ENCODE measurements at regions not wholly inside any gene's neighbourhood (a gene's known extent, or its start where the extent isn't known, plus 50 kb on each side); places are given as distances from the start of the nearest gene placed in this dataset.
A peak's percentile ranks its signal among the peaks of the same experiment; 100 is the strongest.

DNA sequence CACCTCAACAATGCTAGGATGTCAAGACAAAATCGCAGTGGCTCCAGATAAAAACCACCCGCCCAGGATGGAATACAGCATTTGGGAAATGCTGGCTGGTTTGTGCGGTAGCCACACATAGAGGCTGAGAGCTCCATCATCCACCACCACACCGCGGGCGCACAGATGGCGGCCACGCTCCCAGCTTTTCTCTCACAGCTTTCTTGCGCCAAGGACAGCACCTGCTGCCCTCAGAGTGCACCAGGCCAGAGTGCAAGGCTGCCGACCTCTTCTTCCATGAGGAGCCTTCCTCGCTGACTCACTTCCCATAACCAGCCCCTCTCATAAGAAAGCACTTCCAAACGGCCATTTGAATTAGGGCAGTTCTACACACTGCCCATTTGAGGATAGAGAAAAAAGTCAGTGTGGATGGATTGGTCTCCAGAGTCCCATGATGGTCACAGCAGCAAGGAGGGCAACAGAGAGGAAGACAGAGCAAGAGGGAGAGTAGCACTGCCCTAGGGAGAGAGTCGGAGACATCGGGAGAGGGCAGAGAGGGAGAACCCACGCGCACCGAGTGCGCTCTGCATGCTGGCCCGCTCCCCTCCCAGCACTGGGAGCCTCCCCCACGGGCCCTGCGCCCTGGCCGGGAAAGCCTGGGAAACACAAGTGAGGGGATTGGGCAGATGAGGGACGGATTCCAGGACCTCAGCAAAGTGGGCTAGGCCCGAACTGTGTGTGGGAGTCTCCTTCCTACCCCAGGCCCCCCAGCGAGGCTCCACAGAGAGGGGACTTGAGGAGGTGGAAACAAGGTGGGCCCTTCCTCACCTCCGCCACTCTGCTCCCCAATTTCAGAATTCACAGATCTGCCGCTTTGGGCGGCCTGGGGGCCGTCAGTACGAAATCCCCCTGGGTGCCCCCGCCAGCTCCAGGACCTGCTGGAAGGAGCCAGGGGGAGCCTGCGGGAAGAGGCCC lies 156.9 kb downstream of the USP12 start:
- no peak for DNase-seq

DNA sequence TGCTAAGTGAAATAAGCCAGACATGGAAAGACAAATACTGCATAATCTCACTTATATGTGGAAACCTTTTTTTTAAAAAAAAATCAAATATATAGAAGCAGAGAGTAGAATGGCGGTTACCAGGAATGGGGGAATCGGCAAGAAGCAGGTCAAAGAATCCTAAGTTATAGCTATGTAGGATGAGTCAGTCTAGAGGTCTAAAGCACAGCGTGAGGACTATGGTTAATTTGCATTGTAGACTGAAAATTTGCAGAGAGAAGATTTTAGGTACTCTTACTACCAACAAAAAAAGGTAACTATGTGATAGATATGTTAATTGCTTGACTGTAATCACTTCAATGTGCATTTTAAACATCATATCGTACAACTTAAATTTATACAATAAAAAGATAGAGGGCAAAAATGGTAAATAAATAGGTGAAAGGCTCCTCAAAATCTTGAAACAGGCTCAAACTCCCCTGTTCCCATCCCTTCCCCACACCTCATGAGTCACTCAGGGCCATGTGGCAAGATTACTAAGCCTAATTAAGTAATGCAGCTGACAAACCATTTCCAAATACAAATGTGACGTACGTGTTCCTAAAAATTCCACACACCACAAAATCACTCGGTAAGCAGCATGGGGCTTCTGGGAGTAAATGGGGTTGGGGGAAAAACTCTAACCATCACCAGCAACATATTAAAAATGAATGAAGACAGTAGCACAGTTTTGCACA lies 159.0 kb downstream of the USP12 start:
- DNase-seq, result no peak

DNA sequence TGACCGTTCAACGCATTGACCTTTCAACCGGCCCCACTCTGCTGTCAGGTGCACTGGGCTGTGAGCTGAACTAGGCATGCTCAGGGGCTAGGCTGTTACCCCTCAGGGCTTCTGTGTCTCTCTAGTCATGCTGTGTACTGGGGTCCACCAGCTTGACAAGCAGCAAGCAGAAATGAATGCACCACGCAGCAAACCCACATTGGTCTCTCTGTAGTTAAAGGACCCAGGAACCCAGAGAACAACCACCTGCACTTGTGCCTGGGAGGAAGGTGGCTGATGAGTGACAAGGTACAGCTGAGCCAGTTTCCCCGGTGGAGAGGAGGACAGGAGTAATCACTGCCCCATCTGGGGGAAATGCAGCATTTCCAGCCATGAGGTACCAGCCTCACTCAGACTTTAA lies 159.9 kb downstream of the USP12 start:
- no peak for DNase-seq

DNA sequence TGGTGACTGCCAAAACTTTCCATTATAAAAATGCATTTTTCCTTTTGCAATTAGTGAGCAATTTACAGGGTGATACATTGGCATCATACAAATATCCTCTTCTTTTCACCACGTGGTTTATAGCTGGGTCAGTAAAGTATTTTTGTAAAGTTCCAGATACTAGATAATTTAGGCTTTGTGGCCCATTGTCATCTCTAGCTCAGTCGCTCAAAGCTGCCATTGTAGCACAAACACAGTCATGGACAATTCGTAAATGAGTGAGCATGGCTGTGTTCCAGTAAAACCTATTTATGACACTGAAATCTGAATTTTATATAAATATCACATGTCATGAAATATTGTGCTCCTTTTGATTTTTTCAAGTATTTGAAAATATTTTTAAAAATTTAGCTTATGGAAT lies 162.9 kb downstream of the USP12 start:
- DNase-seq, result no peak

DNA sequence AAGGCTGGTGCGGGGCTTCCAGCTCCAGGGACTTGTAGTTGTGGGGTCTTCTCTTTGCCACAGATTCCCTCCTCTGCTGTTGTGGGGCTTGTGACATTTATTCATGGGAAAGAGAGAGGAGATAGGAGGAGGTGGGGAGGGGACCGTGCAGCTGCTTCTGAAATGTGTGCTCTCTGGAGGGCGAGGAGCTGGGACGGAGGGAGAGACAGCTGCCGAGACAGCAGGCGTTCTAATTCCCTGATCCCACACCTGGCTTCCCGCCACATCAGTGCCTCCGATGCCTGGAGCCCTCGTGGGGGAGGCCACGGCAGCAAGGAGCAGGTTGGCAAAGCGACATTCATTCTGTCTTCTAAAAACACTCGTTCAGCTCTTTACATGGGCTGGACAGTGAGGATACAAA lies 164.4 kb downstream of the USP12 start:
- DNase-seq, result no peak

DNA sequence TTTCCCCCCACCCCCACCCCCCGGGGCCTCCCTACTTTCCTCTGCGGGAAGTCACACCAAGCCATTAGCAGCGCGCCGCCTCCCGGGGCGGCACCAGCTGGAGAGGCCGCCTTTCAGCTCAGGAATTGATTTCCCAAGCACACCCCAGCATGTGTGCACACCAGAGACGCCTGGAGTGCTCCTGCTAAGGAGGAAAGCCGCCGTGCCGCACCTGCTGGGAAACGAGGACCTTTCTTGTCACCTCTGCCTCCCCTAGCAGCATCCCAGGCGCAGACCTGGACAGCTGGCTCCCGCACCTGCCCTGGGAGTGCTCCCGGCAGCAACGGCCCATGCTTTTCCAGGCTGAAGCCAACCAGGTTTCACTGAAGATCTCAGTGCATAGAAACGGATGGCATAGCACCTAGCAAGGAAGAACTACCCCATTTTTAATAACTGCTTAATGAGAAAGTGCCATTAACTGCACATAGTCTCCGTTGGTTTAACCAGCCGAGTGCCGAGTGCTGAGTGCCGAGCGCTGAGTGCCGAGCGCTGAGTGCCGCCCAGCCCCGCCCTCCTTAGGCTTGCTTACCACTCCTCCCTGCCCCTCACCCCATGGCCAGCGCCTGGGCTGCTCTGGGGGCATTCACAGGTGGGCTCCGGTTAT lies 165.0 kb downstream of the USP12 start:
- DNase-seq, result no peak

DNA sequence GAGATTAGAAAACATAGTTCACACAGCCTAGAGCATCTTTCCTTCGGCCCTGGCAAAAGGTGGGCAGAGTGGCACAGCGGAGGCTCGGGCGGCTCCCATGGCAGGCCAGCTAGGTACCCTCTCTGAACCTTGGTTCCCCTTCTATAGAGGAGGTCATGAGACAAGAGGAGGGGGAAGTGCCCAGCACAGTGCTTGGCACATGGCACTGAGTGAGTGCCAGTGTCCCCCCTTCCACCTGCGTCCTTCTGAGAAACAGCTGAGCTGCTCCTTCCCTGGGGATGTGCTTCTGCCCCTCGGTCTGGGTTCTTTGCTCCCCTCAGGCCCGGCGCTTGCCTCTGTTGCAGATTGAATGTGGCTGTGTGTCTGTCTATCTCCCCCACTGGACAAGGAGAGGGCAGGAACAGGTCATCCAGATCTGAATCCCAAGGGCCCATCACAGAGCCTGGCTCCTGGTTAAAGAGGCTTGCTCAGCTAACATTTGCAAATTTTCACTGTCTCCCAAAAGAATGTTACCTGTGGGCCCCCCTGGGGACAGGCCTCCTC lies 165.6 kb downstream of the USP12 start:
- no peak for DNase-seq

DNA sequence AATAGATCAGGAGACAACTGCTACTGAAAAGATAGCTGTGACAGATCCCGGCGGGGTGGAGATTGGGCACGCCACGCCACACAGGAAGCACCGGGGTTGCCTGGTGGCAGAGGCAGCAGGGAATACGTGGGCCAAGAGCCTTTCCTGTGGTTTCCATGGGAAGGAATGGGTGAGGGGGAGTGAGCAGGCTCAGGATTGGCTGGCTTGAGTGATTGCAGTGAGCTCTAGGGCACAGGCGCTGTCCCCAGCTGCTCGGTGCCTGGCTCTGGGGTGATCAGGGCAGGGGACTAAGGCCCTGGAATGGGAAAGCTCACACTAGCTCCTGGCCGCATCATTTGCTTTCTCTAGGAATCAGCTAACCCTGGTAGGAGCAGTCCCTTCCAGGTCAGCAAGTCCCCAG lies 166.1 kb downstream of the USP12 start:
- no peak for DNase-seq

DNA sequence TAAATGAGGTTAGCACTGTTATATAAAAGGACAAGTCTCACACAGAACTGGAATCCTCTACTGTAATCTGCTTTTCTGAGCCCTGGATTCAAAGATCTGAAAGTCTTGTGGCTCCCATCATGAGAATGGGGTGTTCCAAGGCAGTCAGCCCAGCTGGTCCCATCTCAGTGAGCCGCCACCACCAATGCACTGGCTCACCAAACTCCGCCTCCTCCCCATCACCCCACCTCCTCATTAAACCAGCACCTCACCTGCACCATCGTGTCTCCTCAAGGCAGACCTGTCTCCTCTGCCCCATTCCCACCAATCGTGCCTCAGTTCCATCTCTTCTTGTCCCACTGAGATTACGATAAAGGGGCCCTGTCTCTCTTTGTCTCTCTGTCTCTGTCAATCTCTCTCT lies 166.7 kb downstream of the USP12 start:
- no peak for DNase-seq

DNA sequence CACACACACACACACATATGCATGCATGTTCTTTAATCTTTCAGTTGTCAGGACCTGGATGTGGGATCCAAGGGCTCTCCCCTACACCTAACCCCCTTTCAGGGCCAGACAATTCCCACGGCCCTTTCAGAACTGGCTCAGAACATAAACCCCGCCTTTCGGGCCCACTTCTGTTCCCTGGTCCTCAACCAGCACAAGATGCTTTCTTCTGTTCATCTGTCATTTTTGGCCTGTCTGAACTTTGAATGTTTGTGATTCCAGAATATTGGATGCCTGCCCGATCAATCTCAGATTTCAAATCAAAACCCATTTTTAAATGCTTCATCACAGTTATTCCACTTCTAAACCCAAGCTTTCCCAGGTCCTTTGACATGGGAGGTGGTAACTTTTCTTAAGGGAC lies 167.3 kb downstream of the USP12 start:
- DNase-seq, result no peak

DNA sequence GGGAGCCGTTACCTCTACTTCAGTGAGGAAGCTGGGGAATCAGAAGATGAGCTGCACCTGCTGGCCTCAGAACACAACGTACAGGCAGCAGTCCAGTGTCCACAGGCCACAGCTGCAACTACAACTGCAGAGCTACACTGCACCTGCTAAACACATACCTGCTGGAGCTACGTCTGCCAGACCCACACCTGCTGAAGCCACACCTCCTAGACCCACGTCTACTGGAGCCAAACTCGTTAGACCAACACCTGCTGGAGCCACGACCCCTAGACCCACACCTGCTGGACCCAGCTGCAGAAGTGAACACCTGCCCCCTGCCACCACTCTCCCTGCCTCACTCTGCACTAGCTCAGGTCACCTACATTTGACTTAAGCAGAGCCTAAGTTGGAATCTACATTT lies 169.9 kb downstream of the USP12 start:
- DNase-seq, result no peak

DNA sequence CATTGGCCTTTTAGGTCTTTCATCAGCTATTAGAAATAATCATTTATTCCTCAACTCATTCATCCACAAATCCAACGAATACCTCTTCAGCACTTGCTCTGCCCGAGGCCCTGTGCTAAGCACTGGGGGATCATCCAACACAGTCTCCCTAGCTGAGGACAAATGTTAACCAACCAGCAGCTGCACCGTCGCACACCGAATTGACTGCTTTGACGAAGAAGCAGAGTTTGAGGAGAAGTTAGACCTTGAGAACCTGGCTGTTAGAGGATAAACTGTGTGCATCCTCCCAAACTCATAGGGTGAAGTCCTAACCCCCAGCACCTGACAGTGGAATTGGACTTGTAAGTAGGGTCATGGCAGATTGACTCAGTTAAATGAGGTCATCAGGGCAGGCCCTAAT lies 170.9 kb downstream of the USP12 start:
- DNase-seq, result no peak

DNA sequence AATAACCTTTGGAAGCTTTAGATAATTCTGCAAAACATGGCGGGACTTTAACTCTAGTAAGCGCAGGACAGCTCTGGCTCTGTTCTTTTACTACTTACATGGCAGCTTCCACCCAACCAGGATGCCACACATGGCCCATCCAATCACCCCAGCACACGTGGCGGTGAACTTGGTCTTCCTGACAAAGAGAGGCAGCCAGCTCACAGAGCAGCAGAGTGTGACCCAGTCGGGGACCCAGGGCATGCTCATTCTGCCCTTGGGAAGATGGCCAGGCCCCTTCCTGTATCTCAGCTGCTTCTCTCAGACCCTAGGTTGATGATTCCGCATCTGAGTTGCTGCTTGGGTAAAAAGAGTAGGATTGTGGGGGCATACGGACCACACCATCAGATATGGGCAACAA lies 172.1 kb downstream of the USP12 start:
- DNase-seq, result no peak

DNA sequence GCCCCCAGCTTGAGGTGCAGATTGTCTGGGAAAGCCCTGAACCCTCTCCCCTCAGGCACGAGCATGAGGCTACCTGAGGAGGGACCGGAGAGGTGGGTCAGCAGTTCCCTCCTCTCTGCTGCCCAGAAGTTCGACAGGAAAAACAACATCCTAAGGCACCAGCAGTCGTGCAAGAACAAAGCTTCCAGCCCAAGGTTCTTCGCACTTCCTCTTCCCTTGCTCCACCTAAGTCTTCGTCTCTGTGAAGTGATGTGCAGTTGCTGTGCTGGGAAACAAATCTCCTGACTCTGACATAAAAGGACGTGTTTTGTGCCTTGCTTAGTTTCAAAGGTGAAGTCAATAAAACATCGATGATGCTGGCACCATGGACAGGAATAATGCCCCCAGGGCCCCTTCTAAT lies 173.3 kb downstream of the USP12 start:
- DNase-seq, result no peak

DNA sequence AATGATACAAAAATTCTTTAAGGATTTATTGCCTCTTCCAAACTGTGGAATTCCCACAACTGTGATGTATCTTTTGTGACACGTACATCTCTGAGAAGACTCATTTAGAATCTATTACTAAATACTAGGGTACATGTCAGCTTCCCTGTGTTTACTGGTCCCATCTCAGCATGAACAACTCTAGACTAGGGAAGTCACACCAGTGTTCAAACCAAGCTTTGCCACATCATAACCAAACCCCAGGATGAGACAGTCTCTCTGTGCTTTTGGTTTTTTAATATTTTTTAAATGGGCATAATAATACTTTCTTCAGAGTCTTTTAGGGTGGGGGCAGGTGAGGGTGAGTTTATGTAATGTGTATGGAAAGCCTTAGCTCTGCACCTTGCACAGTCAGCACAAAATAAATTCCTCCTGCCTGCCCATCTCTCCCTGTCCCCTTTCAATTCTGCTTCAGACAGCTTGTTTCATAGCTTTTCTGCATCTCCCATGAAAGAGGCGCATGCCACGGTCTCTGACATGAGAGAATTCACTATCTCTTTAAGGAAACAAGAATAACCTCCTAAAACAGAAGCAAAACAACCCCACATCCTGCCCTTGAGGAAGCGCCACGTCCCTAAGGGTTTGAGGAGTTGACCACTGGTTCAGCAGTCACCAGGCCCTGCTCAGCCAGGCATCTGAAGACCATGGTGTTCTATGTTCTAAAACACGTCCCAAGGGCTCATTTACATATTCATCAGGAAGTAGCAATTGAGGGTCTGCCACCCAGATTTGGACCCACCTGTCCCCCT lies 174.5 kb downstream of the USP12 start:
- DNase-seq, result peak in 1 of 2 experiments; percentile 14

DNA sequence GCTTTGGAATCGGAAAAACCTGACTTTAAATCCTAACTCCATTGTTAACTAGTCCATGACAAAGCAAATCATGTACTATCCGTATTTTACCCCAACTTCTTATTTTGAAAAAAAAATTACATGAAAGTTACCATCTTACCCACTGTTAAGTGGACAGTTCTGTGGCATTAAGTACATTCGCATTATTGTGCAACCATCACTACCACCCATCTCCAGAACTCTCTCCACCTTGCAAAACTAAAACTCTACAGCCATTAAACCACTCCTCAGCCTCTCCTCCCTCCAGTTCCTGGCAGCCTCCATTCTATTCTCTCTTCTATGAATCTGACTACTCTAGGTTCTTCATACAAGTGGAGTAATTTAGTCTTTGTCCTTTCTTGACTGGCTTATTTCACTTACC lies 176.5 kb downstream of the USP12 start:
- DNase-seq, result no peak

DNA sequence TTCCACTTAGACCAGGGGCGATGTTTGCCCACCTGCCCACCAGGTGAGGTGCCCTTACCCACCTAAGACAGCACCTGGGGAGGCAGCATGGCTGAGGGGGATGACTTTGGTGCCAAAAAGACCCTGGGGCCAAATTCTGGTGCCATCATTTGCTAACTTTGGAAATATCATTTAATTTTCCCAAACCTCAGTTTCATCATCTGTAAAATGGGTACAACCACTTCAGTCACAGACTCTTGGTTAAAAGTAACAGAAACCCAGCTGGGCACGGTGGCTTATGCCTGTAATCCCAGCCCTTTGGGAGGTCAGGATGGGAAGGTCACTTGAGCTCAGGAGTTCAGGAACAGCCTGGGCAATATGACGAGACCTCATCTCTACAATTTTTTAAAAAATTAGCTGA lies 177.8 kb downstream of the USP12 start:
- no peak for DNase-seq

DNA sequence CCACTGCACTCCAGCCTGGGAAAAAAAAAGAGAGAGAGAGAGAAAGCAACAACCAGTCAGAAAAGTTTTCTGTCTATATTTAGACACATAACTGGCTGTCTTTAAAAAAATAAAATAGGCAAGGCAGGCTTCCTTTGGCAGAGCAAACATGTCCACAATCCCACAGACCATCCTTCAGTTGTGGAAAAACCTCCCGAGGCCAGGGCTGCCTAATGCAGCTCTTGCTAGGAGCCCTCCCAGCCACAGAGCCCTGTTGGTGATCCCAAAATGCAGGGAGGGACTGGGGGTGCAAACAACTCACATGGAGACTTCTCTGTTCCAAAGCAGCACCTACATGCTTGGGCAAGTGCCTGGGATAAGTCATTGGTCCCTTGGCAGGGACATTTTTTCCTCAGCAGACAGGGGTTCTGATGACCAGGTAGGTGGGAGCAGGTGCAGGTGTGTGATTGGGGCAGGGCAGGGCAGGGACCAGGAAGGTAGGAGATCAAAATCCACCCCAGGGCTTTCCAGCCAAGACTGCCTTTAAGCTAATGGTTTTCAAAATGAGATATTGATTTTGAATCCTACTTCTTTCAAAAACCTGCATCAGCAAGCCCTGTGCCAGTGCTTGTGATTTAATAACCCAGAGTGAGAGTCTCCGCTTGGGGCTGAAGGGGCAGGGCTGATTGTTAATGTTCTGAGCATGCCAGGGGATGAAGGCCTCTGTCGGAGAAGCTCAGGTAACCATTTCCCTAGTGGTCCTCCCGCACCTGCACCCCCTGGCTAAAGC lies 178.5 kb downstream of the USP12 start:
- no peak for DNase-seq

DNA sequence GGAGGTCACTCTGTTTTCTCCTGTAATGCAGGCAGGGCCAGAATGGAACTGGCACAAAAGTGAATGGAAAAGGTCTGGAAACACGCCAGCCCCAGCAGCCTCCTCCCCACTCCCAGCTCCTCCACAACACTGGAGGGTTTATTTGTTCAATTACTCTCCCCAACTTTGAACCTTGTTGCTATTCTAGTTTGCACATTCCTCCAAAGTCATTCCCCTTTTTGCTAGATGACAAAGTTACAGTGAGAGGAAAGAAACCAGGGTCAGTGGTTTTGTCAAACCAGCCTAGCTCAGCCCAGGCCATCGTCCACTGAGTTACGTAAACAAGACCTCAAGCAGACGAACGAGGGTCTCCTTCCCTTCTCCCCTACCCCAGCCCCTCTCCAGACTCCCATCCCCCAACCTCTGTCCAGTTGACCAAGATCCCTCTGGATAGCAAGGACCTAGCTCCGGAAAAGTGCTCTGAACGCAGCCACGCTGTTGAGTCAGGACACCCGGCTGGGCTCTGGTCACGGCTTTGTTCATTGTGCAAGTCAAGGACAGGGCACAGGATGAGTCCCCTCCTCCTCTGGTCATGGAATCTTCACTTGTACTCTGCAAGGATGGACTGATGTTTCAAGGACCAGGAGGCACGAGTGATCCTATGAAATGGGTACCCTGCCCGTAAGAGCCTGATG lies 180.0 kb downstream of the USP12 start:
- no peak for DNase-seq

DNA sequence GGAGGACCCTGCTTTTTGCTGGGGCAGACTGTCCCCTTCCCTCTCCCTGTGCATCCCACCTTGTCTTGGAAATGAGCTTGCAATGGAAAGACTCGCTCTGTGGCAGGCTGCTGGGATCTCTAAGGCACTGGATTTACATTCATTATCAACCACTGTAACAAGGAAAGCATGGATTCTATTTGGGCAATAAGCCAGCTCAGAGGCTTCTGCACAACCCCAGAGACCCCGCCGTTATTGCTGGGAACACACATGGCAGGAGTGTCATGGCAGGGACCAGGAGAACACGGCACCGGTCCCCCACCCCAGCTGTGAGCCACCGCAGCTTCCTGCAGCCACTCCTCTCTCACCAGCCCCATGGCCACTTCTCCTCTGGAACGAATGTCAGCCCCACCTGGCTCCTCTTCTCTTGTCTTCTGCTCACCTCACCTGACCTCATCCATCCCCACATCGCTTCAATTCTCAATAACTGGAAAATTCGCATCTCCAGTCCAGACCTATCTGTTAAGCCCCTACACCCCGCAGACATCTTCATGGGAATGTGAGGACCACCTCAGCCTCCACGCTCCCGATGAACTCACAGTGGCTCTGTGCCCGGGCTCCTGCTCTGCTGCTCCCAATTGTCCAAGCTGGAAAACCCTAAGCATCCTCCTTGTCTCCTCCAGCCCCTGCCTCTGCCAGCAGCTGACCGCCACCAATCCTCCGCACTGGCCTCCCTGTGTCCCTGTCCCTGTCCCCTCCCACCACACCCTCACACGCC lies 181.5 kb downstream of the USP12 start:
- DNase-seq, result no peak
